ENCODE measurements at regions not wholly inside any gene's neighbourhood (a gene's known extent, or its start where the extent isn't known, plus 50 kb on each side); places are given as distances from the start of the nearest gene placed in this dataset.

GRCh38 chr9:78903581-78903980 is 606.7 kb downstream of the PSAT1 start:
- TF ChIP-seq POLR2A (IDR thresholded peaks at IDR 0.05) (no peak), EP300 (IDR thresholded peaks at IDR 0.05) (no peak), CTCF (IDR thresholded peaks at IDR 0.05) (no peak)
- H3K4me1 ChIP-seq (ENCODE audit: insufficient read depth): no peaks in the 10 kb centered on the region
- no peaks in the 10 kb centered on the region for H3K36me3 ChIP-seq
- intact Hi-C loops (cut with DNase I): no loop called here
- H3K27me3 ChIP-seq: no peaks in the 10 kb centered on the region
- no peaks in the 10 kb centered on the region for H3K9me3 ChIP-seq
- H3K4me3 ChIP-seq: no peak overlapping the region
- H3K27ac ChIP-seq: no peak overlapping the region
- no peak for DNase-seq

GRCh38 chr9:78904686-78905085 is 607.8 kb downstream of the PSAT1 start:
- Histone ChIP-seq H3K27ac (no peak overlapping the region), H3K4me3 (no peak overlapping the region), H3K27me3 (no peaks in the 10 kb centered on the region), H3K36me3 (no peaks in the 10 kb centered on the region), H3K9me3 (no peaks in the 10 kb centered on the region), H3K4me1 (ENCODE audit: insufficient read depth) (no peaks in the 10 kb centered on the region)
- DNase-seq: no peak
- intact Hi-C loops (cut with DNase I): no loop called here
- TF ChIP-seq POLR2A (IDR thresholded peaks at IDR 0.05): no peak
- TF ChIP-seq EP300 (IDR thresholded peaks at IDR 0.05): no peak
- TF ChIP-seq CTCF (IDR thresholded peaks at IDR 0.05): no peak

GRCh38 chr9:78905387-78905786 is 608.5 kb downstream of the PSAT1 start:
- H3K4me1 ChIP-seq (ENCODE audit: insufficient read depth): no peaks in the 10 kb centered on the region
- no peaks in the 10 kb centered on the region for H3K27me3 ChIP-seq
- WGBS, 3 donors: 76 to 88% (median 85%) methylated on average over 1 of the region's 1 CpG
- no peaks in the 10 kb centered on the region for H3K36me3 ChIP-seq
- H3K9me3 ChIP-seq: no peaks in the 10 kb centered on the region
- intact Hi-C loops (cut with DNase I): no loop called here
- TF ChIP-seq POLR2A (IDR thresholded peaks at IDR 0.05) (no peak), EP300 (IDR thresholded peaks at IDR 0.05) (no peak), CTCF (IDR thresholded peaks at IDR 0.05) (no peak)
- H3K27ac ChIP-seq: no peak overlapping the region
- DNase-seq: no peak
- no peak overlapping the region for H3K4me3 ChIP-seq

GRCh38 chr9:78905986-78906755 is 609.2 kb downstream of the PSAT1 start:
- TF ChIP-seq EP300 (IDR thresholded peaks at IDR 0.05) (no peak), CTCF (IDR thresholded peaks at IDR 0.05) (no peak), POLR2A (IDR thresholded peaks at IDR 0.05) (no peak)
- no peak for DNase-seq
- H3K4me3 ChIP-seq: no peak overlapping the region
- H3K36me3 ChIP-seq: no peaks in the 10 kb centered on the region
- no peaks in the 10 kb centered on the region for H3K9me3 ChIP-seq
- 29 to 38% (median 30%) methylated on average over 5 of the region's 5 CpGs for WGBS, 3 donors
- no peaks in the 10 kb centered on the region for H3K27me3 ChIP-seq
- H3K27ac ChIP-seq: no peak overlapping the region
- intact Hi-C loops (cut with DNase I): no loop called here
- no peaks in the 10 kb centered on the region for H3K4me1 ChIP-seq (ENCODE audit: insufficient read depth)

Measured in ovary (tissue), 7 donors.